CD4-positive, alpha-beta T cell (primary cell): ENCODE measurements at regions not wholly inside any gene's neighbourhood (a gene's known extent, or its start where the extent isn't known, plus 50 kb on each side); places are given as distances from the start of the nearest gene placed in this dataset.

ENCODE experiments used
- ATAC-seq: fragments of 200-7000 bp; cut with Tn5 transposase; one replicate; pipeline ENCODE4 v1.10.0; 2022; ENCODE audit warnings: mild to moderate bottlenecking; ENCODE audit not compliant: poor library complexity
- CTCF ChIA-PET: fragments of 350-600 bp; sonication (Branson Sonifier 250); formaldehyde crosslinking; loops from one replicate; lab custom pipeline; 2021; ENCODE audit warnings: antibody characterized with exemption, inconsistent platforms; lab: Charles Lee
- POLR2A ChIA-PET: fragments of 350-600 bp; sonication (Branson Sonifier 250); formaldehyde crosslinking; loops from one replicate; lab custom pipeline; 2021; ENCODE audit warnings: antibody characterized with exemption, inconsistent platforms; lab: Charles Lee
- DNase-seq, 14 experiments: peaks; one replicate each; pipeline ENCODE4 v3.0.0-alpha.2; 2013 to 2020; ENCODE audit warnings: mixed read lengths in 2 of 14
- H3K27ac ChIP-seq, 2 donors: one replicate each; pipeline versions ENCODE4 v1.5.1 to v1.7.0; 2013; ENCODE audit warnings: low read length in 2 of 2, low read depth in 1 of 2, mild to moderate bottlenecking in 1 of 2
- H3K27me3 ChIP-seq, 2 experiments: 1 replicate in 1 of 2; 2 replicates in 1 of 2; pipeline versions ENCODE4 v1.6.1 to v1.7.0; 2013; ENCODE audit warnings: low read length in 2 of 2, control low read depth in 1 of 2, mild to moderate bottlenecking in 1 of 2, moderate library complexity in 1 of 2; ENCODE audit not compliant: insufficient read depth in 2 of 2, control insufficient read depth in 1 of 2
- H3K36me3 ChIP-seq: one replicate; pipeline ENCODE4 v1.6.1; 2013; ENCODE audit warnings: low read length, control low read depth; ENCODE audit not compliant: insufficient read depth
- H3K4me1 ChIP-seq: one replicate; pipeline ENCODE4 v1.6.1; 2013; ENCODE audit warnings: low read length, control low read depth; ENCODE audit not compliant: insufficient read depth
- H3K4me3 ChIP-seq: one replicate; pipeline ENCODE4 v1.5.1; 2013; ENCODE audit warnings: mild to moderate bottlenecking, low read length, moderate library complexity
- H3K9me3 ChIP-seq, 2 experiments: 1 replicate in 1 of 2; 2 replicates in 1 of 2; pipeline versions ENCODE4 v1.6.1 to v1.7.0; 2013; ENCODE audit warnings: low read length in 2 of 2, mild to moderate bottlenecking in 2 of 2, control low read depth in 1 of 2, moderate library complexity in 1 of 2; ENCODE audit not compliant: control insufficient read depth in 1 of 2, insufficient read depth in 1 of 2
- H3K27ac Mint-ChIP-seq: one replicate; pipeline ENCODE4 v1.8.0; 2020; ENCODE audit warnings: mixed read lengths
- H3K27me3 Mint-ChIP-seq: one replicate; pipeline ENCODE4 v1.8.0; 2021; ENCODE audit warnings: mixed read lengths
- H3K36me3 Mint-ChIP-seq: one replicate; pipeline ENCODE4 v1.8.0; 2021; ENCODE audit warnings: low read depth, mixed read lengths
- H3K4me1 Mint-ChIP-seq: one replicate; pipeline ENCODE4 v1.8.0; 2021; ENCODE audit warnings: low read depth, mixed read lengths
- H3K4me3 Mint-ChIP-seq: one replicate; pipeline ENCODE4 v1.8.0; 2020; ENCODE audit warnings: mild to moderate bottlenecking, mixed read lengths
- H3K9me3 Mint-ChIP-seq: one replicate; pipeline ENCODE4 v1.8.0; 2020; ENCODE audit warnings: mixed read lengths
- intact Hi-C, 2 experiments: fragments of 100-400 bp; cut with DNase I in 1 of 2; cut with micrococcal nuclease in 1 of 2; formaldehyde crosslinking; loops; one replicate each; pipeline versions ENCODE4 v1.15.1 to v1.9.0; 2023 to 2025; cut with DNase I, micrococcal nuclease
- TF ChIP-seq, protein P1 (sequence below): fragments of 200-600 bp; IDR thresholded peaks from one replicate; pipeline ENCODE4 v1.8.0; 2022; ENCODE audit warnings: antibody characterized with exemption, mild to moderate bottlenecking

DNA sequence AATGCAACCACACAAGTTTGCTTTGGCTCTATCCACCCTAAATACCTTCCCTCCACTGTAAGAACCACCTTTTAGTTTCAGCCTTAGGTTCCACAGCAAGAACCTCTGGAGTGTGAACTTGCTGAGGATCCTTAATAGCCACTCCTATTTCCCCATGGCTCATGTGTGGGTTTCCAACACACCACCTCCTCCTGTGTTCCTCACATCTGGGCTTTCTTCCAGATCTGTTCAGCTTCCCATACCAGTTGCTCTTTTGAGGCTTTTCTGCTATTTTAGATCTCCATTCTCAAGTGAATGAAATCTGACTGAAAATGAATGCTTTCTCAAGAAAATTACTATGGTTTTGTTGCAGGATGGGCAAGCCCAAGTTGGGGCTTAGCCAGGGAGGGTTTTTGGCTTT lies 104.8 kb upstream of the MIR17HG start:
- CTCF ChIA-PET = no interaction called here
- no peaks in the 10 kb centered on the region for H3K4me1 Mint-ChIP-seq

DNA sequence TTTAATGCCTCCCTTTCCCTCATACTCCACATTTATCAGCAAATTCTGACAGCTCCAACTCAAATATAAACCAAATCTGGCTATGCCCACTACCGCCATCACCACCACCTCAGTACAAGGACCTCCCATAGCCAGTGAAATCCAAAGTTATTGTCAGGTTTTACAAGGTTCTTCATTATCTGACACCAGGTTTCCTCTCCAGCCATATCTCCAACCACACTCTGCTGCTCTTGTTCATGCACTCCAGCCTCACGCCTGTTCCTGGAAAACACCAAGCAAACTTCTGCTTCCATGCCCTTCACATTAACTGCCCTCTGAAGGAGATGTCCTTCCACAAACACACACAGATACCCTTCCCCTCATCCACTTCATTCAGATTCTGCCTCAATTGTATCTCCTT lies 102.2 kb upstream of the MIR17HG start:
- ChIA-PET POLR2A (no interaction called here), CTCF (no interaction called here)
- H3K27ac Mint-ChIP-seq = no peak overlapping the region
- H3K27me3 Mint-ChIP-seq = peaks cover 14% of the 10 kb centered on the region
- no peaks in the 10 kb centered on the region for H3K9me3 ChIP-seq
- H3K9me3 Mint-ChIP-seq = no peaks in the 10 kb centered on the region
- H3K4me1 ChIP-seq = no peaks in the 10 kb centered on the region
- intact Hi-C loops = loop anchor here in 1 of 2 experiments (5.0 kb wide), 1 partner anchor 113 kb away; no protein-coding TSS in a partner anchor
- H3K27me3 ChIP-seq = peaks cover 0 to 4% of the 10 kb centered on the region in 2 experiments
- no peak for DNase-seq
- TF ChIP-seq, protein P1, sequence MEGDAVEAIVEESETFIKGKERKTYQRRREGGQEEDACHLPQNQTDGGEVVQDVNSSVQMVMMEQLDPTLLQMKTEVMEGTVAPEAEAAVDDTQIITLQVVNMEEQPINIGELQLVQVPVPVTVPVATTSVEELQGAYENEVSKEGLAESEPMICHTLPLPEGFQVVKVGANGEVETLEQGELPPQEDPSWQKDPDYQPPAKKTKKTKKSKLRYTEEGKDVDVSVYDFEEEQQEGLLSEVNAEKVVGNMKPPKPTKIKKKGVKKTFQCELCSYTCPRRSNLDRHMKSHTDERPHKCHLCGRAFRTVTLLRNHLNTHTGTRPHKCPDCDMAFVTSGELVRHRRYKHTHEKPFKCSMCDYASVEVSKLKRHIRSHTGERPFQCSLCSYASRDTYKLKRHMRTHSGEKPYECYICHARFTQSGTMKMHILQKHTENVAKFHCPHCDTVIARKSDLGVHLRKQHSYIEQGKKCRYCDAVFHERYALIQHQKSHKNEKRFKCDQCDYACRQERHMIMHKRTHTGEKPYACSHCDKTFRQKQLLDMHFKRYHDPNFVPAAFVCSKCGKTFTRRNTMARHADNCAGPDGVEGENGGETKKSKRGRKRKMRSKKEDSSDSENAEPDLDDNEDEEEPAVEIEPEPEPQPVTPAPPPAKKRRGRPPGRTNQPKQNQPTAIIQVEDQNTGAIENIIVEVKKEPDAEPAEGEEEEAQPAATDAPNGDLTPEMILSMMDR = no peak
- no peaks in the 10 kb centered on the region for H3K36me3 ChIP-seq
- no peaks in the 10 kb centered on the region for H3K4me1 Mint-ChIP-seq
- H3K36me3 Mint-ChIP-seq = no peaks in the 10 kb centered on the region
- no peak overlapping the region for H3K27ac ChIP-seq
- ATAC-seq = no peak
- no peak overlapping the region for H3K4me3 Mint-ChIP-seq
- no peak overlapping the region for H3K4me3 ChIP-seq

More for the DNA sequence above, 104.8 kb upstream of the MIR17HG start:
- DNase-seq (no peak), ATAC-seq (no peak)
- POLR2A ChIA-PET = no interaction called here
- H3K27me3 Mint-ChIP-seq = peaks cover 8% of the 10 kb centered on the region
- Histone ChIP-seq H3K9me3 (no peaks in the 10 kb centered on the region), H3K4me3 (no peak overlapping the region), H3K27ac (no peak overlapping the region), H3K27me3 (no peaks in the 10 kb centered on the region), H3K4me1 (no peaks in the 10 kb centered on the region), H3K36me3 (no peaks in the 10 kb centered on the region)
- H3K4me3 Mint-ChIP-seq = no peak overlapping the region
- no peak overlapping the region for H3K27ac Mint-ChIP-seq
- no peaks in the 10 kb centered on the region for H3K9me3 Mint-ChIP-seq
- intact Hi-C loops = no loop called here
- no peaks in the 10 kb centered on the region for H3K36me3 Mint-ChIP-seq
- TF ChIP-seq, protein P1 = no peak

DNA sequence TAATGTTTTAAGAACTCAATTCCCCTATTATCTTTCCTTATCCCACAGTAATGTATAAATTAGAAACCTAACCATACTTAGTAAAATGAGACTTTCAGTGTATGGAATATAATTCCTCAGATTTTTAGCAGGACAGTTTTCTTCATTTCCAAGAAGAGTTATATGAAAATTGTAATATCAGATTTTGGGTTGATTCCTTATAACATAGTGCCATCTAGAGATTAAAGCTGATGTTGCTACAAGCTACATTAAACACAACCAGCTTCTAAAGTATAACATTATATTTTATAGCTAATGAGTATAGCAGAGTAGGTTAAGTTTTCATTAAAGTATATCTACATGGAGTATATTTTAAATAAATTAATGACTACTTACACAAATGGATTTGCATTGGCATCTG lies 99.7 kb upstream of the MIR17HG start:
- Mint-ChIP-seq H3K36me3 (no peaks in the 10 kb centered on the region), H3K4me3 (no peak overlapping the region), H3K4me1 (no peaks in the 10 kb centered on the region), H3K27ac (no peak overlapping the region), H3K9me3 (no peaks in the 10 kb centered on the region), H3K27me3 (peaks cover 10% of the 10 kb centered on the region)
- TF ChIP-seq, protein P1 = no peak
- no peaks in the 10 kb centered on the region for H3K4me1 ChIP-seq
- ChIA-PET CTCF (no interaction called here), POLR2A (no interaction called here)
- no peak overlapping the region for H3K27ac ChIP-seq
- ATAC-seq = no peak
- no peaks in the 10 kb centered on the region for H3K9me3 ChIP-seq
- no peaks in the 10 kb centered on the region for H3K36me3 ChIP-seq
- H3K4me3 ChIP-seq = no peak overlapping the region
- DNase-seq = no peak
- peaks cover 0 to 4% of the 10 kb centered on the region in 2 experiments for H3K27me3 ChIP-seq
- intact Hi-C loops = loop anchor here in 1 of 2 experiments (5.0 kb wide), 1 partner anchor 115 kb away; no protein-coding TSS in a partner anchor
